ENCODE measurements at regions not wholly inside any gene's neighbourhood (a gene's known extent, or its start where the extent isn't known, plus 50 kb on each side); places are given as distances from the start of the nearest gene placed in this dataset.
"Not testable (repeated sequence)": the region's sequence is repeated elsewhere in the genome, so short reads cannot be mapped to it uniquely, and the experiment has no call there.

- TF ChIP-seq POLR2A, POLR2AphosphoS5 (IDR thresholded peaks at IDR 0.05): not testable (repeated sequence)
- TF ChIP-seq, protein P1, sequence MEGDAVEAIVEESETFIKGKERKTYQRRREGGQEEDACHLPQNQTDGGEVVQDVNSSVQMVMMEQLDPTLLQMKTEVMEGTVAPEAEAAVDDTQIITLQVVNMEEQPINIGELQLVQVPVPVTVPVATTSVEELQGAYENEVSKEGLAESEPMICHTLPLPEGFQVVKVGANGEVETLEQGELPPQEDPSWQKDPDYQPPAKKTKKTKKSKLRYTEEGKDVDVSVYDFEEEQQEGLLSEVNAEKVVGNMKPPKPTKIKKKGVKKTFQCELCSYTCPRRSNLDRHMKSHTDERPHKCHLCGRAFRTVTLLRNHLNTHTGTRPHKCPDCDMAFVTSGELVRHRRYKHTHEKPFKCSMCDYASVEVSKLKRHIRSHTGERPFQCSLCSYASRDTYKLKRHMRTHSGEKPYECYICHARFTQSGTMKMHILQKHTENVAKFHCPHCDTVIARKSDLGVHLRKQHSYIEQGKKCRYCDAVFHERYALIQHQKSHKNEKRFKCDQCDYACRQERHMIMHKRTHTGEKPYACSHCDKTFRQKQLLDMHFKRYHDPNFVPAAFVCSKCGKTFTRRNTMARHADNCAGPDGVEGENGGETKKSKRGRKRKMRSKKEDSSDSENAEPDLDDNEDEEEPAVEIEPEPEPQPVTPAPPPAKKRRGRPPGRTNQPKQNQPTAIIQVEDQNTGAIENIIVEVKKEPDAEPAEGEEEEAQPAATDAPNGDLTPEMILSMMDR (IDR thresholded peaks at IDR 0.05): not testable (repeated sequence)
Measured at GRCh38 chr14:106398931-106399331, 872.5 kb downstream of the TMEM121 start.
